Ovary (tissue), 7 donors: ENCODE measurements at regions not wholly inside any gene's neighbourhood (a gene's known extent, or its start where the extent isn't known, plus 50 kb on each side); places are given as distances from the start of the nearest gene placed in this dataset.

Experiments used
- DNase-seq, 5 donors: peaks; one replicate each; pipeline ENCODE4 v3.0.0-alpha.2; 2019 to 2020
- H3K27ac ChIP-seq, 2 donors: fragments of 200-600 bp; one replicate each; pipeline versions ENCODE4 v1.5.1 to v1.8.0; 2019 to 2022
- H3K27me3 ChIP-seq: fragments of 200-600 bp; one replicate; pipeline ENCODE4 v1.8.0; 2022
- H3K36me3 ChIP-seq: fragments of 200-600 bp; sonication (generic); one replicate; pipeline ENCODE4 v1.5.1; 2019
- H3K4me1 ChIP-seq: one replicate; pipeline ENCODE4 v1.8.1; 2013; ENCODE audit warnings: mild to moderate bottlenecking, moderate library complexity; ENCODE audit not compliant: insufficient read depth
- H3K4me3 ChIP-seq: fragments of 200-600 bp; sonication (generic); one replicate; pipeline ENCODE4 v1.5.1; 2017
- H3K9me3 ChIP-seq, 2 donors: fragments of 200-600 bp in 1 of 2; sonication (generic) in 1 of 2; one replicate each; pipeline versions ENCODE4 v1.5.1 to v1.8.1; 2013 to 2019; ENCODE audit warnings: mild to moderate bottlenecking in 1 of 2, moderate library complexity in 1 of 2
- EP300 ChIP-seq: sonication (generic); formaldehyde crosslinking; IDR thresholded peaks from one replicate; pipeline ENCODE4 v1.6.1; 2017; ENCODE audit warnings: antibody characterized with exemption
- POLR2A ChIP-seq: fragments of 450-650 bp; IDR thresholded peaks from one replicate; pipeline ENCODE4 v1.6.1; 2017; ENCODE audit warnings: antibody characterized with exemption, mild to moderate bottlenecking, moderate library complexity
- WGBS, 3 donors: extraction: QIAGEN DNeasy Blood & Tissue Kit in 1 of 3; methylation state at CpG; one replicate each; pipeline versions ENCODE4 v1.1.5 to v1.1.7; 2013 to 2017; 5-methylcytosine and 5-hydroxymethylcytosine counted together
- intact Hi-C, 4 donors: fragments of 100-400 bp; cut with DNase I; formaldehyde crosslinking; loops; one replicate each; pipeline versions ENCODE4 v1.11.0 to v1.15.1; 2022 to 2023
- TF ChIP-seq, protein P1 (sequence below), 3 donors: fragments of 450-650 bp in 2 of 3; fragments of 200-600 bp in 1 of 3; IDR thresholded peaks; one replicate each; pipeline versions ENCODE4 v1.5.1 to v1.8.0; 2016 to 2022; ENCODE audit warnings: antibody characterized with exemption in 3 of 3, mild to moderate bottlenecking in 1 of 3
- donor health status: DM: no; HTN: no; CAD: no; lungs with moderate emphysema.
- donor health status: DM: no; HTN: no; CAD: no.
- donor health status: Bipolar disorder and iron deficiency.
- donor health status: DM: no; HTN: no; CAD: no.
- donor health status: DM: yes; HTN: yes; CAD: no.

DNA sequence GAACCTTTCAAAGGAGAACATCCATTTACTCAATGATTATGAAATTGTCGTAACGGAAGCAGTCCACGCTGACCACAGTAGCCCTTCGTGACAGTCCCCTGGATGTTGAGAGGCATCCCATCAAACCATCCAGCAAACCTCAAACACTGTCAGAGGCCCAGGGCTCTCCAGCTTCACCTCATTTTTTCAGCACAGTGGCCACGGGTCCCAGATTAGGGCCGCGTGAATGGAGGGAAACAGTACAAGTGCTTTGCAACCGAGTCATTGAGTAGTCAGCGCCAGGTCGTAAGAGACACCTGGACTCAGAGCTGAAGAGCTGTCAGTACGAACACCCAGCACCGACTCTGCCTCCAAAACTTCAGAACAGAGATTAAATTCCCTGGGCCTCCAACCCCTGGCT, 552.5 kb upstream of the SALL3 start:
- Histone ChIP-seq H3K27me3 (no peaks in the 10 kb centered on the region), H3K27ac (no peak overlapping the region), H3K9me3 (no peaks in the 10 kb centered on the region), H3K36me3 (no peaks in the 10 kb centered on the region), H3K4me1 (no peaks in the 10 kb centered on the region), H3K4me3 (no peak overlapping the region)
- 94 to 95% (median 94%) methylated on average over 12 of the region's 12 CpGs for WGBS, 3 donors
- intact Hi-C loops = no loop called here
- no peak for DNase-seq
- TF ChIP-seq EP300 (no peak), POLR2A (no peak)
- TF ChIP-seq, protein P1, sequence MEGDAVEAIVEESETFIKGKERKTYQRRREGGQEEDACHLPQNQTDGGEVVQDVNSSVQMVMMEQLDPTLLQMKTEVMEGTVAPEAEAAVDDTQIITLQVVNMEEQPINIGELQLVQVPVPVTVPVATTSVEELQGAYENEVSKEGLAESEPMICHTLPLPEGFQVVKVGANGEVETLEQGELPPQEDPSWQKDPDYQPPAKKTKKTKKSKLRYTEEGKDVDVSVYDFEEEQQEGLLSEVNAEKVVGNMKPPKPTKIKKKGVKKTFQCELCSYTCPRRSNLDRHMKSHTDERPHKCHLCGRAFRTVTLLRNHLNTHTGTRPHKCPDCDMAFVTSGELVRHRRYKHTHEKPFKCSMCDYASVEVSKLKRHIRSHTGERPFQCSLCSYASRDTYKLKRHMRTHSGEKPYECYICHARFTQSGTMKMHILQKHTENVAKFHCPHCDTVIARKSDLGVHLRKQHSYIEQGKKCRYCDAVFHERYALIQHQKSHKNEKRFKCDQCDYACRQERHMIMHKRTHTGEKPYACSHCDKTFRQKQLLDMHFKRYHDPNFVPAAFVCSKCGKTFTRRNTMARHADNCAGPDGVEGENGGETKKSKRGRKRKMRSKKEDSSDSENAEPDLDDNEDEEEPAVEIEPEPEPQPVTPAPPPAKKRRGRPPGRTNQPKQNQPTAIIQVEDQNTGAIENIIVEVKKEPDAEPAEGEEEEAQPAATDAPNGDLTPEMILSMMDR (IDR thresholded peaks at IDR 0.05) = no peak

DNA sequence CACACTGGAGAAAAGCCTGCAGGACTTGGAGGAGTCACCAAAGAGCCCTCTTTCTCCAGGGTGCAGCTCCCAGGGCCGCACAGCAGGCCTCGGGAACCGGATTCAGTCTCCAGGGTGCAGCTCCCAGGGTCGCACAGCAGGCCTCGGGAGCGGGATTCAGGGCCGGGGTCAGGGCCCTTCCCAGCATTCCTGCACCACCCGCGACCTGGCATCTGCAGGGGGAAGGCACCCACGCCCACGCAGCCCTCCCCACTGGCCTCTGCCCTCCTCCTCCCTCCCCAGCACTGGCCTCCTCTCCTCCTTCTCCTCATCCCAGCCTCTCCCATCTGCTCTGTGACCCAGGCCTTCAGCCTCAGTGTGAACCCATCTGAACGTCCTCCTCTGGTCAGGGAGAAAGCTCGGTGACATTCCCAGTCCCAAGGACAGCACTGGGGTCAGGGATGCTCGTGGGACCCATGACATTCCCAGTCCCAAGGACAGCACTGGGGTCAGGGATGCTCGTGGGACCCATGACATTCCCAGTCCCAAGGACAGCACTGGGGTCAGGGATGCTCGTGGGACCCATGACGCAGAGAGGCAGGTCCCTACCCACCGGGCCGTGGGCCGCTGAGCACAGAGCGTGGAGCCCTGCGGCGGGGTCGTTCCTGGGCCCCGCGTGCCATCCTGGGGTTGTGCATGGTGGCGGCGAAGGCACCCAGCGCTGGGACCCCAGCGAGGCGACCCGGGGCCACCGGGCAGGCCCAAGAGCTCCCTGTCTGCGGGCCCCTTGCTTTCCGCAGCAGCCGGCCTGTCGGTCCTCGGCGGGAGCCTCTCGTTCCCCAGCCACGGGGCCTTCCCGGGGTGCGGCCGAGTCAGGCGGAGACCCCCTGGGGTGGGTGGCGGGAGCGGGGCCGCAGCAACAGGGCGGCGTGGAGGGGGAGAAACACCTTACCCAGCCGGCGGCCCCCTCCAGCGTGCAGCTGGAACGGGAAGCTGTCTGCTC, 550.2 kb upstream of the SALL3 start:
- no peaks in the 10 kb centered on the region for H3K4me1 ChIP-seq
- 85 to 92% (median 89%) methylated on average over 53 to 54 of the region's 54 CpGs for WGBS, 3 donors
- no peak overlapping the region for H3K4me3 ChIP-seq
- no peak overlapping the region for H3K27ac ChIP-seq
- H3K27me3 ChIP-seq = no peaks in the 10 kb centered on the region
- TF ChIP-seq EP300 (no peak), POLR2A (no peak)
- TF ChIP-seq, protein P1 (IDR thresholded peaks at IDR 0.05) = no peak
- intact Hi-C loops = no loop called here
- no peak for DNase-seq
- no peaks in the 10 kb centered on the region for H3K9me3 ChIP-seq
- no peaks in the 10 kb centered on the region for H3K36me3 ChIP-seq

DNA sequence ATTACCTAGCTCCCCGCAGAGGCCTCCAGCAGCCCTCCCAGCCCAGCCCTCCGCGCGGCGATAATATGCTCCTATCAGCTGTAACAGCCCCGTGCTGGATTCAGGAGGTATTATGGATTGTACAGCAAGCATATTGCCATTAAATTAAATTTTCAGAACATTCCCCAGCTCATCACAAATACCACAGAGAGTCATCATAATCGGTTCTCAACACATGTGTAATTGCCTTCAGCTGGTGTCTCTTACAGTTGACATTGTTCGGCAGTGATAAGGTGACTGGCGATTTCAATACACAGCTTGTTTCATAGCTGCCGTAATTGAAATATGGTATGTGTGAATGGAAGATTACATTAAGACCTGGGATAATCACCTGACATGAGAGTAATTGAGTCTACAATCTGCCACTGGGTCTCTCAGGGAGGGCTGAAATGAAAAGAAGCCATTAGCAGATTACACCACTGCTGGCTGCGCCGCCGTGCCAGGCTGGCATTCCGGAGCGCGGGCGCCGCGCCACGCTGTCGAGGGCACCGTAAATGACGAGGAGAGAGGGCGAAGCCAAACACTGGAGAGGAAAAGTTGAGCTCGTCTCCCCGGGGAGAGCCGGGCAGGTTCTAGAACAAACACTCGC, 549.4 kb upstream of the SALL3 start:
- intact Hi-C loops = no loop called here
- Histone ChIP-seq H3K27ac (no peak overlapping the region), H3K9me3 (no peaks in the 10 kb centered on the region), H3K27me3 (no peaks in the 10 kb centered on the region), H3K4me1 (no peaks in the 10 kb centered on the region), H3K36me3 (no peaks in the 10 kb centered on the region), H3K4me3 (no peak overlapping the region)
- no peak for DNase-seq
- WGBS, 3 donors = 74 to 85% (median 74%) methylated on average over 28 of the region's 28 CpGs
- TF ChIP-seq, protein P1 (IDR thresholded peaks at IDR 0.05) = no peak
- TF ChIP-seq POLR2A = no peak
- TF ChIP-seq EP300 = no peak

DNA sequence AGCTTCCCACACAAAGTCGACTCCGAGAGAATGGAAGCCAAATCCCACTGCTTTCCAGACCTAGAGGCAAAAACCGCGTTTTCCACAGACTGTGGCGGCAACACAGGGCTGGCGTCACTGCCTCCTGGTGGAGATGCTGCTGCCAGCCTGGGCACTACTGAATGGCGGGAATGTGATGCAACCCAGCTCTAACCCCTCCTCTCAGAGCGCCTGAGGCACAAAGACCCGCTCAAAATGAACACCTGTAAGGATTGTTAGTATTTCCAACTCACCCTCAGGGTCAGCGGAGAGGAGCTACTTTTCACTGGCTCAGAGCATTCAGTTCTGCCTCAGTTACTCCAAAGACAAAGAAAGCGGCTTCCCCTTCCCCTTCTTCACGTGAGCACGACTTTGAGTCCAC, 548.0 kb upstream of the SALL3 start:
- H3K27ac ChIP-seq = no peak overlapping the region
- DNase-seq = no peak
- TF ChIP-seq, protein P1 (IDR thresholded peaks at IDR 0.05) = no peak
- TF ChIP-seq EP300 = no peak
- TF ChIP-seq POLR2A = no peak
- H3K36me3 ChIP-seq = no peaks in the 10 kb centered on the region
- intact Hi-C loops = no loop called here
- H3K9me3 ChIP-seq = no peaks in the 10 kb centered on the region
- no peak overlapping the region for H3K4me3 ChIP-seq
- H3K27me3 ChIP-seq = no peaks in the 10 kb centered on the region
- H3K4me1 ChIP-seq = no peaks in the 10 kb centered on the region
- WGBS, 3 donors = 86 to 88% (median 87%) methylated on average over 13 of the region's 13 CpGs
